WTC11 (cell line): ENCODE measurements at regions not wholly inside any gene's neighbourhood (a gene's known extent, or its start where the extent isn't known, plus 50 kb on each side); places are given as distances from the start of the nearest gene placed in this dataset.

ENCODE experiments used
- ATAC-seq: fragments of 200-7000 bp; cut with Tn5 transposase; 2 replicates; pipeline ENCODE4 v1.10.0; 2021; ENCODE audit warnings: mild to moderate bottlenecking, moderate library complexity
- CTCF ChIA-PET: fragments of 300-600 bp; sonication (Branson Sonifier 250); formaldehyde crosslinking; loops from one replicate; lab custom pipeline; 2021; ENCODE audit warnings: antibody characterized with exemption; lab: Charles Lee
- POLR2A ChIA-PET: fragments of 350-600 bp; sonication (Branson Sonifier 250); formaldehyde crosslinking; loops from one replicate; lab custom pipeline; 2021; ENCODE audit warnings: antibody characterized with exemption; lab: Charles Lee
- DNase-seq: peaks from one replicate; pipeline ENCODE4 v3.0.0; 2021; ENCODE audit warnings: low spot score
- H3K27ac Mint-ChIP-seq: 2 replicates; pipeline ENCODE4 v1.8.0; 2021; ENCODE audit warnings: mixed read lengths
- H3K27me3 Mint-ChIP-seq: 2 replicates; pipeline ENCODE4 v1.8.0; 2021; ENCODE audit warnings: low read depth, mild to moderate bottlenecking, moderate library complexity, mixed read lengths
- H3K36me3 Mint-ChIP-seq: 2 replicates; pipeline ENCODE4 v1.8.0; 2021; ENCODE audit warnings: mixed read lengths
- H3K4me1 Mint-ChIP-seq: 2 replicates; pipeline ENCODE4 v1.8.0; 2022; ENCODE audit warnings: mixed read lengths
- H3K4me3 Mint-ChIP-seq: 2 replicates; pipeline ENCODE4 v1.8.0; 2021; ENCODE audit warnings: mild to moderate bottlenecking, moderate library complexity, mixed read lengths
- H3K9me3 Mint-ChIP-seq: 2 replicates; pipeline ENCODE4 v1.8.0; 2021; ENCODE audit warnings: mixed read lengths
- ELF4 ChIP-seq: sonication (generic); formaldehyde crosslinking; IDR thresholded peaks from 2 replicates; pipeline ENCODE4 v1.8.1; 2022; ENCODE audit warnings: low read depth, mild to moderate bottlenecking, moderate library complexity, missing genetic modification reagents
- ETV6 ChIP-seq: sonication (generic); formaldehyde crosslinking; IDR thresholded peaks from 2 replicates; pipeline ENCODE4 v1.8.1; 2022; ENCODE audit warnings: mild to moderate bottlenecking, missing genetic modification reagents
- FOXP1 ChIP-seq: sonication (generic); formaldehyde crosslinking; IDR thresholded peaks from 2 replicates; pipeline ENCODE4 v1.8.0; 2022; ENCODE audit warnings: missing genetic modification reagents, mild to moderate bottlenecking, moderate library complexity, borderline replicate concordance
- NFE2L1 ChIP-seq: sonication (generic); formaldehyde crosslinking; IDR thresholded peaks from 2 replicates; pipeline ENCODE4 v1.8.1; 2023; ENCODE audit warnings: missing genetic modification reagents
- NFYB ChIP-seq: sonication (generic); formaldehyde crosslinking; conservative IDR thresholded peaks from 2 replicates; pipeline ENCODE4 v1.8.0; 2022; ENCODE audit warnings: low read depth, missing genetic modification reagents
- NR1H2 ChIP-seq: sonication (generic); formaldehyde crosslinking; IDR thresholded peaks from 2 replicates; pipeline ENCODE4 v1.9.0; 2021; ENCODE audit warnings: mild to moderate bottlenecking, moderate library complexity, missing genetic modification reagents
- OVOL2 ChIP-seq: fragments of 250-450 bp; sonication (Bioruptor Pico); IDR thresholded peaks from 2 replicates; pipeline ENCODE4 v1.9.0; 2021; ENCODE audit warnings: mild to moderate bottlenecking, borderline replicate concordance
- SMAD4 ChIP-seq: sonication (generic); formaldehyde crosslinking; IDR thresholded peaks from 2 replicates; pipeline ENCODE4 v1.8.0; 2022; ENCODE audit warnings: mild to moderate bottlenecking, missing genetic modification reagents
- SP1 ChIP-seq: sonication (generic); formaldehyde crosslinking; conservative IDR thresholded peaks from 2 replicates; pipeline ENCODE4 v1.8.1; 2022; ENCODE audit warnings: missing genetic modification reagents
- ZBTB21 ChIP-seq: sonication (generic); formaldehyde crosslinking; IDR thresholded peaks from 2 replicates; pipeline ENCODE4 v1.8.1; 2023; ENCODE audit warnings: mild to moderate bottlenecking, missing genetic modification reagents, borderline replicate concordance
- ZNF396 ChIP-seq: fragments of 250-450 bp; sonication (Bioruptor Pico); IDR thresholded peaks from 2 replicates; pipeline ENCODE4 v1.8.0; 2021; ENCODE audit warnings: mild to moderate bottlenecking, moderate library complexity, borderline replicate concordance
- ZNF416 ChIP-seq: fragments of 250-450 bp; sonication (Bioruptor Pico); IDR thresholded peaks from 2 replicates; pipeline ENCODE4 v1.9.0; 2021; ENCODE audit warnings: mild to moderate bottlenecking, inconsistent platforms
- ZNF671 ChIP-seq: fragments of 250-450 bp; sonication (Bioruptor Pico); IDR thresholded peaks from 2 replicates; pipeline ENCODE4 v1.8.0; 2021; ENCODE audit warnings: mild to moderate bottlenecking
- TF ChIP-seq, protein P1 (sequence below): sonication (generic); formaldehyde crosslinking; IDR thresholded peaks from 2 replicates; pipeline ENCODE4 v1.8.0; 2023; ENCODE audit warnings: missing genetic modification reagents
- TF ChIP-seq, protein P2 (sequence below): fragments of 250-450 bp; sonication (Bioruptor Pico); IDR thresholded peaks from 2 replicates; pipeline ENCODE4 v1.9.0; 2021; ENCODE audit warnings: mild to moderate bottlenecking
- TF ChIP-seq, protein P3 (sequence below): fragments of 250-450 bp; sonication (Bioruptor Pico); conservative IDR thresholded peaks from 2 replicates; pipeline ENCODE4 v1.9.0; 2021; ENCODE audit warnings: mild to moderate bottlenecking
- TF ChIP-seq, protein P4 (sequence below): sonication (generic); formaldehyde crosslinking; IDR thresholded peaks from 2 replicates; pipeline ENCODE4 v1.8.1; 2023; ENCODE audit warnings: mild to moderate bottlenecking, missing genetic modification reagents
- TF ChIP-seq, protein P5 (sequence below): fragments of 250-450 bp; sonication (Bioruptor Pico); IDR thresholded peaks from 2 replicates; pipeline ENCODE4 v1.9.0; 2021; ENCODE audit warnings: mild to moderate bottlenecking, borderline replicate concordance
- TF ChIP-seq, protein P6 (sequence below): sonication (generic); formaldehyde crosslinking; IDR thresholded peaks from 2 replicates; pipeline ENCODE4 v1.8.0; 2023; ENCODE audit warnings: missing genetic modification reagents, mild to moderate bottlenecking, borderline replicate concordance

DNA sequence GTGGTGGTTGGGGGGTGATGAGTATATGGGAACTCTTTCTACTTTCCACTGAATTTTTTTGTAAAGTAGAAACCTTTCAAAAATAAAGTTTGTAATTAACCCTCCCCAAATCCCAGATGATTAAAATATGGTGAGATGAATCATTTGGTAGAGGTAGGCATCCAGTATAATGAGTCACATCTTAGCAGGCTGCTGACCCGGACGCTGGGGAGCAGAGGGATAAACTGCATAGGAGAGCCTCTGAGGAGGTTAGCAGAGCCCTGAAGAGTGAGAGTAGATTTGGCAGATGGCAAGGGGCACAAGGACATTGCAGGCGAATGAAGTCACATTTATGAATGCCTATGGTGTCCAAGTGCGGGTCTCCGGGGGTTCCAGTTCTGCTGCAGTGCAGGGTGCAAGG, 293.8 kb downstream of the FGF9 start (continued):
- TF ChIP-seq NFYB (CRISPR knock-in tag) (no peak), OVOL2 (CRISPR knock-in tag) (no peak)
- TF ChIP-seq, protein P1, sequence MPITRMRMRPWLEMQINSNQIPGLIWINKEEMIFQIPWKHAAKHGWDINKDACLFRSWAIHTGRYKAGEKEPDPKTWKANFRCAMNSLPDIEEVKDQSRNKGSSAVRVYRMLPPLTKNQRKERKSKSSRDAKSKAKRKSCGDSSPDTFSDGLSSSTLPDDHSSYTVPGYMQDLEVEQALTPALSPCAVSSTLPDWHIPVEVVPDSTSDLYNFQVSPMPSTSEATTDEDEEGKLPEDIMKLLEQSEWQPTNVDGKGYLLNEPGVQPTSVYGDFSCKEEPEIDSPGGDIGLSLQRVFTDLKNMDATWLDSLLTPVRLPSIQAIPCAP (CRISPR knock-in tag): no peak

DNA sequence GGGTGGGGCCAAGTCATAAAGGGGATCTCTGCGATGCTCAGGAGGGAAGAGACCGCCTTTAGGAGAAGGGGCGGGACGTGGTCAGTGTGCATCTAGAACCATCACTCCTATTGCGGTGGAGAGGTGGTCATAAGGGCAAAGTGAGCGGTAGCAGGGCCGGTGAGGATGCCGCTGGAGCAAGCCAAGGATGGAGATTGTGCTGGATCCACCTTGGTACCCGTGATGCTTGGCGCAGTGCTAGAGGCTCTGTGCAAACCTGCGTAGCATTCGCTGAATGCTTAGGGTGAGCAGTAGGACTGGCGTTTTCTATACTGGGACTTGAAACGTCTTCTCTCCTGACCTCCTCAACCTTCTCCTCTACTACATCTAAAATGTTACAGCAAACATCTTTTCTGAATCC, 294.2 kb downstream of the FGF9 start:
- Mint-ChIP-seq H3K4me3 (no peak overlapping the region), H3K9me3 (peaks cover 27% of the 10 kb centered on the region), H3K27me3 (no peaks in the 10 kb centered on the region), H3K4me1 (no peaks in the 10 kb centered on the region), H3K27ac (no peak overlapping the region), H3K36me3 (peaks cover 14% of the 10 kb centered on the region)
- TF ChIP-seq ELF4 (CRISPR knock-in tag) (no peak), SP1 (CRISPR knock-in tag) (no peak), ZNF416 (no peak), ETV6 (CRISPR knock-in tag) (no peak), FOXP1 (CRISPR knock-in tag) (no peak), NFE2L1 (CRISPR knock-in tag) (no peak), SMAD4 (no peak), ZNF671 (CRISPR knock-in tag) (no peak), ZBTB21 (CRISPR knock-in tag) (no peak), NR1H2 (no peak), ZNF396 (CRISPR knock-in tag) (no peak)
- TF ChIP-seq, protein P2, sequence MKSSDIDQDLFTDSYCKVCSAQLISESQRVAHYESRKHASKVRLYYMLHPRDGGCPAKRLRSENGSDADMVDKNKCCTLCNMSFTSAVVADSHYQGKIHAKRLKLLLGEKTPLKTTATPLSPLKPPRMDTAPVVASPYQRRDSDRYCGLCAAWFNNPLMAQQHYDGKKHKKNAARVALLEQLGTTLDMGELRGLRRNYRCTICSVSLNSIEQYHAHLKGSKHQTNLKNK (CRISPR knock-in tag): no peak
- TF ChIP-seq, protein P3, sequence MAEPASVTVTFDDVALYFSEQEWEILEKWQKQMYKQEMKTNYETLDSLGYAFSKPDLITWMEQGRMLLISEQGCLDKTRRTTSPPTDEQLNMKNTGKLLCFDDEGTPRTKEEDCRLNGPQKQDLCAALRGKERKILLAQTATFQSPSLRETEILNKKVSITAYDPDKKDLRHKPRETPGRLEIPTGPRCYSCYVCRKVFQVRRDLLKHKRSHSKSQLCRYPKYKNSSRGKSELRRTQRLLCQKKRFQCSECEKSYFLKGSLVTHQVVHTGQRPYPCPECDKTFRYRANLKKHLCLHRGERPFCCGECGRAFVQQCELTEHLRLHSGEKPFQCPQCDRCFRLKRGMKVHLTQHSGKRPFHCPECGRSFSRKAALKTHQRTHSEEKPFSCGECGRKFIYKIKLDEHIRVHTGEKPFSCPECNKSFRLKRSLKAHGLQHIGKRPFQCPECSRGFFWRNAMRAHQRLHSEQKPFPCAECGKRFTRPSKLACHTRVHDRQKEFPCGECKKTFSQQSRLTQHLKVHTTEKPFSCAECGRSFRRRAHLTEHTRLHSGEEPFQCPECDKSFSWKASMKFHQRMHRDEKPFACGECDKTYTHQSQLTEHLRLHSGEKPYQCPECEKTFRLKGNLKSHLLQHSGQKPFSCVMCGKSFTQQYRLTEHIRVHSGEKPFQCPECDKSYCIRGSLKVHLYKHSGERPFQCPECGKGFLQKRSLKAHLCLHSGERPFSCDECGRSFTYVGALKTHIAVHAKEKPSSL (CRISPR knock-in tag): no peak
- TF ChIP-seq, protein P4, sequence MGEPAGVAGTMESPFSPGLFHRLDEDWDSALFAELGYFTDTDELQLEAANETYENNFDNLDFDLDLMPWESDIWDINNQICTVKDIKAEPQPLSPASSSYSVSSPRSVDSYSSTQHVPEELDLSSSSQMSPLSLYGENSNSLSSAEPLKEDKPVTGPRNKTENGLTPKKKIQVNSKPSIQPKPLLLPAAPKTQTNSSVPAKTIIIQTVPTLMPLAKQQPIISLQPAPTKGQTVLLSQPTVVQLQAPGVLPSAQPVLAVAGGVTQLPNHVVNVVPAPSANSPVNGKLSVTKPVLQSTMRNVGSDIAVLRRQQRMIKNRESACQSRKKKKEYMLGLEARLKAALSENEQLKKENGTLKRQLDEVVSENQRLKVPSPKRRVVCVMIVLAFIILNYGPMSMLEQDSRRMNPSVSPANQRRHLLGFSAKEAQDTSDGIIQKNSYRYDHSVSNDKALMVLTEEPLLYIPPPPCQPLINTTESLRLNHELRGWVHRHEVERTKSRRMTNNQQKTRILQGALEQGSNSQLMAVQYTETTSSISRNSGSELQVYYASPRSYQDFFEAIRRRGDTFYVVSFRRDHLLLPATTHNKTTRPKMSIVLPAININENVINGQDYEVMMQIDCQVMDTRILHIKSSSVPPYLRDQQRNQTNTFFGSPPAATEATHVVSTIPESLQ (CRISPR knock-in tag): no peak
- TF ChIP-seq, protein P5, sequence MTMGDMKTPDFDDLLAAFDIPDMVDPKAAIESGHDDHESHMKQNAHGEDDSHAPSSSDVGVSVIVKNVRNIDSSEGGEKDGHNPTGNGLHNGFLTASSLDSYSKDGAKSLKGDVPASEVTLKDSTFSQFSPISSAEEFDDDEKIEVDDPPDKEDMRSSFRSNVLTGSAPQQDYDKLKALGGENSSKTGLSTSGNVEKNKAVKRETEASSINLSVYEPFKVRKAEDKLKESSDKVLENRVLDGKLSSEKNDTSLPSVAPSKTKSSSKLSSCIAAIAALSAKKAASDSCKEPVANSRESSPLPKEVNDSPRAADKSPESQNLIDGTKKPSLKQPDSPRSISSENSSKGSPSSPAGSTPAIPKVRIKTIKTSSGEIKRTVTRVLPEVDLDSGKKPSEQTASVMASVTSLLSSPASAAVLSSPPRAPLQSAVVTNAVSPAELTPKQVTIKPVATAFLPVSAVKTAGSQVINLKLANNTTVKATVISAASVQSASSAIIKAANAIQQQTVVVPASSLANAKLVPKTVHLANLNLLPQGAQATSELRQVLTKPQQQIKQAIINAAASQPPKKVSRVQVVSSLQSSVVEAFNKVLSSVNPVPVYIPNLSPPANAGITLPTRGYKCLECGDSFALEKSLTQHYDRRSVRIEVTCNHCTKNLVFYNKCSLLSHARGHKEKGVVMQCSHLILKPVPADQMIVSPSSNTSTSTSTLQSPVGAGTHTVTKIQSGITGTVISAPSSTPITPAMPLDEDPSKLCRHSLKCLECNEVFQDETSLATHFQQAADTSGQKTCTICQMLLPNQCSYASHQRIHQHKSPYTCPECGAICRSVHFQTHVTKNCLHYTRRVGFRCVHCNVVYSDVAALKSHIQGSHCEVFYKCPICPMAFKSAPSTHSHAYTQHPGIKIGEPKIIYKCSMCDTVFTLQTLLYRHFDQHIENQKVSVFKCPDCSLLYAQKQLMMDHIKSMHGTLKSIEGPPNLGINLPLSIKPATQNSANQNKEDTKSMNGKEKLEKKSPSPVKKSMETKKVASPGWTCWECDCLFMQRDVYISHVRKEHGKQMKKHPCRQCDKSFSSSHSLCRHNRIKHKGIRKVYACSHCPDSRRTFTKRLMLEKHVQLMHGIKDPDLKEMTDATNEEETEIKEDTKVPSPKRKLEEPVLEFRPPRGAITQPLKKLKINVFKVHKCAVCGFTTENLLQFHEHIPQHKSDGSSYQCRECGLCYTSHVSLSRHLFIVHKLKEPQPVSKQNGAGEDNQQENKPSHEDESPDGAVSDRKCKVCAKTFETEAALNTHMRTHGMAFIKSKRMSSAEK (CRISPR knock-in tag): no peak
- TF ChIP-seq, protein P6, sequence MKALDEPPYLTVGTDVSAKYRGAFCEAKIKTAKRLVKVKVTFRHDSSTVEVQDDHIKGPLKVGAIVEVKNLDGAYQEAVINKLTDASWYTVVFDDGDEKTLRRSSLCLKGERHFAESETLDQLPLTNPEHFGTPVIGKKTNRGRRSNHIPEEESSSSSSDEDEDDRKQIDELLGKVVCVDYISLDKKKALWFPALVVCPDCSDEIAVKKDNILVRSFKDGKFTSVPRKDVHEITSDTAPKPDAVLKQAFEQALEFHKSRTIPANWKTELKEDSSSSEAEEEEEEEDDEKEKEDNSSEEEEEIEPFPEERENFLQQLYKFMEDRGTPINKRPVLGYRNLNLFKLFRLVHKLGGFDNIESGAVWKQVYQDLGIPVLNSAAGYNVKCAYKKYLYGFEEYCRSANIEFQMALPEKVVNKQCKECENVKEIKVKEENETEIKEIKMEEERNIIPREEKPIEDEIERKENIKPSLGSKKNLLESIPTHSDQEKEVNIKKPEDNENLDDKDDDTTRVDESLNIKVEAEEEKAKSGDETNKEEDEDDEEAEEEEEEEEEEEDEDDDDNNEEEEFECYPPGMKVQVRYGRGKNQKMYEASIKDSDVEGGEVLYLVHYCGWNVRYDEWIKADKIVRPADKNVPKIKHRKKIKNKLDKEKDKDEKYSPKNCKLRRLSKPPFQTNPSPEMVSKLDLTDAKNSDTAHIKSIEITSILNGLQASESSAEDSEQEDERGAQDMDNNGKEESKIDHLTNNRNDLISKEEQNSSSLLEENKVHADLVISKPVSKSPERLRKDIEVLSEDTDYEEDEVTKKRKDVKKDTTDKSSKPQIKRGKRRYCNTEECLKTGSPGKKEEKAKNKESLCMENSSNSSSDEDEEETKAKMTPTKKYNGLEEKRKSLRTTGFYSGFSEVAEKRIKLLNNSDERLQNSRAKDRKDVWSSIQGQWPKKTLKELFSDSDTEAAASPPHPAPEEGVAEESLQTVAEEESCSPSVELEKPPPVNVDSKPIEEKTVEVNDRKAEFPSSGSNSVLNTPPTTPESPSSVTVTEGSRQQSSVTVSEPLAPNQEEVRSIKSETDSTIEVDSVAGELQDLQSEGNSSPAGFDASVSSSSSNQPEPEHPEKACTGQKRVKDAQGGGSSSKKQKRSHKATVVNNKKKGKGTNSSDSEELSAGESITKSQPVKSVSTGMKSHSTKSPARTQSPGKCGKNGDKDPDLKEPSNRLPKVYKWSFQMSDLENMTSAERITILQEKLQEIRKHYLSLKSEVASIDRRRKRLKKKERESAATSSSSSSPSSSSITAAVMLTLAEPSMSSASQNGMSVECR: no peak
- no peak for ATAC-seq
- no peak for DNase-seq
- CTCF ChIA-PET: interaction anchor here (1.1 kb wide), 1 partner anchor 52 kb away, joined by 3 read pairs; no protein-coding TSS in a partner anchor
- POLR2A ChIA-PET: no interaction called here
